Colonic mucosa (tissue), 4 donors: ENCODE measurements at regions not wholly inside any gene's neighbourhood (a gene's known extent, or its start where the extent isn't known, plus 50 kb on each side); places are given as distances from the start of the nearest gene placed in this dataset.
"Not testable (repeated sequence)": the region's sequence is repeated elsewhere in the genome, so short reads cannot be mapped to it uniquely, and the experiment has no call there.

Experiments
- DNase-seq: peaks from one replicate; pipeline ENCODE4 v3.0.0-alpha.2; 2020
- H3K27ac ChIP-seq: fragments of 200-600 bp; one replicate; pipeline ENCODE4 v1.8.0; 2021
- H3K27me3 ChIP-seq: fragments of 200-600 bp; one replicate; pipeline ENCODE4 v1.8.0; 2021
- H3K36me3 ChIP-seq: fragments of 200-600 bp; one replicate; pipeline ENCODE4 v1.8.0; 2021
- H3K4me1 ChIP-seq: fragments of 200-600 bp; one replicate; pipeline ENCODE4 v1.8.0; 2021; ENCODE audit warnings: mild to moderate bottlenecking
- H3K4me3 ChIP-seq: fragments of 200-600 bp; one replicate; pipeline ENCODE4 v1.8.0; 2021
- H3K9ac ChIP-seq, 2 donors: one replicate each; pipeline ENCODE4 v1.7.0; 2013; ENCODE audit warnings: control low read depth in 2 of 2, low read depth in 2 of 2, low read length in 2 of 2
- H3K9me3 ChIP-seq: fragments of 200-600 bp; one replicate; pipeline ENCODE4 v1.8.0; 2021
- intact Hi-C: fragments of 100-400 bp; cut with DNase I; formaldehyde crosslinking; loops from one replicate; pipeline ENCODE4 v1.14.1; 2022
- TF ChIP-seq, protein P1 (sequence below): fragments of 200-600 bp; IDR thresholded peaks from one replicate; pipeline ENCODE4 v1.8.0; 2022; ENCODE audit warnings: antibody characterized with exemption, mild to moderate bottlenecking
- donor health status: healthy.
- donor health status: DM: no; HTN: no; CAD: no.
- donor health status: DM: no; HTN: no; CAD: no.

DNA sequence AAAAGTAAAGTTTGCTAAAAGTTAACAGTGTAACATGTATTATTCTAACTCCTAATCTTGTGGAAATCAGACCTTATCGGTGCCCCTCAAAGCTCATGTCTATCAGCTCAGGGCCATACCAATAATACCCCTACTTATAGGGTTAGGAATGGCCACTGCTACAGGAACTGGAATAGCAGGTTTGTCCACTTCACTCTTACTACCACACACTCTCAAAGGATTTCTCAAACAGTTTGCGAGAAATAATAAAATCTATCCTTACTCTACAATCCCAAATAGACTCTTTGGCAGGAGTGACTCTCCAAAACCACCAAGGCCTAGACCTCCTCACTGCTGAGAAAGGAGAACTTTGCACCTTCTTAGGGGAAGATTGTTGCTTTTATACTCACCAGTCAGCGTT, 1677.7 kb downstream of the OLFM4 start:
- intact Hi-C loops: no loop called here
- H3K9me3 ChIP-seq: no peaks in the 10 kb centered on the region
- TF ChIP-seq, protein P1, sequence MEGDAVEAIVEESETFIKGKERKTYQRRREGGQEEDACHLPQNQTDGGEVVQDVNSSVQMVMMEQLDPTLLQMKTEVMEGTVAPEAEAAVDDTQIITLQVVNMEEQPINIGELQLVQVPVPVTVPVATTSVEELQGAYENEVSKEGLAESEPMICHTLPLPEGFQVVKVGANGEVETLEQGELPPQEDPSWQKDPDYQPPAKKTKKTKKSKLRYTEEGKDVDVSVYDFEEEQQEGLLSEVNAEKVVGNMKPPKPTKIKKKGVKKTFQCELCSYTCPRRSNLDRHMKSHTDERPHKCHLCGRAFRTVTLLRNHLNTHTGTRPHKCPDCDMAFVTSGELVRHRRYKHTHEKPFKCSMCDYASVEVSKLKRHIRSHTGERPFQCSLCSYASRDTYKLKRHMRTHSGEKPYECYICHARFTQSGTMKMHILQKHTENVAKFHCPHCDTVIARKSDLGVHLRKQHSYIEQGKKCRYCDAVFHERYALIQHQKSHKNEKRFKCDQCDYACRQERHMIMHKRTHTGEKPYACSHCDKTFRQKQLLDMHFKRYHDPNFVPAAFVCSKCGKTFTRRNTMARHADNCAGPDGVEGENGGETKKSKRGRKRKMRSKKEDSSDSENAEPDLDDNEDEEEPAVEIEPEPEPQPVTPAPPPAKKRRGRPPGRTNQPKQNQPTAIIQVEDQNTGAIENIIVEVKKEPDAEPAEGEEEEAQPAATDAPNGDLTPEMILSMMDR: no peak
- H3K27ac ChIP-seq: no peak overlapping the region
- H3K36me3 ChIP-seq: no peaks in the 10 kb centered on the region
- H3K9ac ChIP-seq: no peak overlapping the region
- no peak overlapping the region for H3K4me3 ChIP-seq
- no peak for DNase-seq
- H3K4me1 ChIP-seq: no peaks in the 10 kb centered on the region
- no peaks in the 10 kb centered on the region for H3K27me3 ChIP-seq

DNA sequence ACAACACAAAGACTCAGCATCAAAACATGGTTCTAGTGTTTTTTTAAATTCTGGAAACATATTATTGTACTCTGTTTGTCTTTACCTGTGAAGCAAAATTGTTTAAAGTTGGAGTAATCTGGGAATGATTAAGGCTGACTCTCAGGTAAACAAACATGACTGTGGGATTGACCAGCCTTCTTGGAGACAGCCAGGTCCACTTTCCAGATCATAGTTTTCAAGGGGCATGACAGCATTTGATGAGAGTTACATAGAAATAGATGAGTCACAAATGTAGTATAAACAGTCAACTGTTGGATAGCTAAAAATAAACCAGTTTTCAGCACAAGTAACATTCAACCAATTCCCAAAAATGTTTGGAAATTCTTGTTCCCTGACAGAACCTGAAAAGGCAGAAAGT, 1680.9 kb downstream of the OLFM4 start:
- DNase-seq: no peak
- Histone ChIP-seq H3K36me3 (no peaks in the 10 kb centered on the region), H3K27me3 (no peaks in the 10 kb centered on the region), H3K9me3 (no peaks in the 10 kb centered on the region), H3K27ac (no peak overlapping the region), H3K9ac (no peak overlapping the region), H3K4me3 (no peak overlapping the region), H3K4me1 (no peaks in the 10 kb centered on the region)
- TF ChIP-seq, protein P1: no peak
- intact Hi-C loops: no loop called here

DNA sequence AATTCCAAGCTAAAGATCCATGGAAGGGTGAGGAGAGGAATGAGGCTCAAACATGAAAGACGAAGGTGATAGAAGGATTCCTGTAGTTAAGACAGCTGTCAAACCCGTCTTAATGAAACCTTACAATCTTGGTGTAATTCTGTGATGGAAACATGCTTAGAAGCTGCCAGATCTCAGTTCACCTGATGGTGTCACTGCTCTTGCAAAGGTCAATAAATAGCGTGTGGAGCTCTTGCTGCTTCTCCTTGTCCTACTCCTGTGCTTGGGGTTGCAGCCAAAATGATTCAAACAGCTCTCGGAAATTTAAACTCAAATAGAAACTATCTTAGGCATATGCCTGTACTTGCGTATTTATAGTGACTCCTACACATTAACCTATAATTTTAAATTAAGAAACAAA, 1705.0 kb downstream of the OLFM4 start:
- intact Hi-C loops: no loop called here
- TF ChIP-seq, protein P1: no peak
- DNase-seq: no peak

DNA sequence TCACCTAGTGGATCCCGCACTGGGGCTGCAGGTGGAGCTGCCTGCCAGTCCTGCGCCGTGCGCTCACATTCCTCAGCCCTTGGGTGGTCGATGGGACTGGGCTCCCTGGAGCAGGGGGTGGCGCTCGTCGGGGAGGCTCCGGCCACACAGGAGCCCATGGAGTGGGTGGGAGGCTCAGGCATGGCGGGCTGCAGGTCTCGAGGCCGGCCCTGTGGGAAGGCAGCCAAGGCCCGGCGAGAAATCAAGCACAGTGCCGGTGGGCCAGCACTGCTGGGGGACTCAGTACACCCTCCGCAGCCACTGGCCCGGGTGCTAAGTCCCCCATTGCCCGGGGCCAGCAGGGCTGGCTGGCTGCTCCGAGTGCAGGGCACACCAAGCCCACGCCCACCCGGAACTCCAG, 1708.6 kb downstream of the OLFM4 start:
- DNase-seq, H3K36me3 ChIP-seq, intact Hi-C loops, H3K9me3 ChIP-seq, H3K27me3 ChIP-seq, H3K27ac ChIP-seq, H3K4me1 ChIP-seq, H3K4me3 ChIP-seq, H3K9ac ChIP-seq: not testable (repeated sequence)

More for the DNA sequence above, 1705.0 kb downstream of the OLFM4 start:
- Histone ChIP-seq H3K9me3 (no peaks in the 10 kb centered on the region), H3K9ac (no peak overlapping the region), H3K36me3 (no peaks in the 10 kb centered on the region), H3K27ac (no peak overlapping the region), H3K27me3 (no peaks in the 10 kb centered on the region), H3K4me1 (no peaks in the 10 kb centered on the region), H3K4me3 (no peak overlapping the region)

DNA sequence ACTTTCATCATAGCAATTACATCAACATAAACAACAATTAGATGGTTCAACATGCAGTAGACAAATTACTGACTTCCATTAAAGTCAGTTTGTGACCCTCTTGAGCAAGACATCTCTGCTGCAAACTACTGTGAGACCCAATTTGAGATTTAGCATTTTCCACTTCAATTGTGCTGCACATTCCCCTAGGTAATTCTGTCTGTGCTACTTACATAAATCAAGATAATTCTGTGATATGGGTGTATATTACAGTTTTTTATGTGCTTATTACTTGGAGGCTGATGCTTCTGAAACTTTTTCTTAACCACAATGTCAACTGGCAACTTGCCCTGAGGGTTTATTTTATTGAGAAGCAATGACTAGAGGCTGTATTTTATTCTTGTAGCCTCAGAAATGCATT, 1714.4 kb downstream of the OLFM4 start:
- intact Hi-C loops: no loop called here
- no peaks in the 10 kb centered on the region for H3K4me1 ChIP-seq
- DNase-seq: no peak
- H3K36me3 ChIP-seq: no peaks in the 10 kb centered on the region
- no peak overlapping the region for H3K4me3 ChIP-seq
- H3K27me3 ChIP-seq: no peaks in the 10 kb centered on the region
- H3K9ac ChIP-seq: no peak overlapping the region
- no peaks in the 10 kb centered on the region for H3K9me3 ChIP-seq
- no peak overlapping the region for H3K27ac ChIP-seq
- TF ChIP-seq, protein P1: no peak

DNA sequence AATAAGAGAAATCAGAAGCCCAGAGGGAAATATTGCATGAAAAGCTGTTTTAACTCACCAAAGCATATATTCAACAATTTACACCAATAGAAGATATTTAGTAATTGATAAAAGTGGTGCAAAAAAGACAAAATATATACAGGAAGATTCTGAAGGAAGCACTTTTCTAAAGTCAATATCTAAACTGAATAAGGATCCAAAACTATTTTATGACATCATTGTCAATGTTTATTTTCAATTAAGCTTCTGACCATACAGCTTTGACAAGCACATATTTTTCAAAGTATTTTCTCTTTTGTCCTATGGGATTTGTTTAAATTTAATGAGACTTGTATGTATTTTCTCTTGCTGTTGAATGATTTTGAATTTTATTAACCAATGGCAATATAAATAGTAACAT, 1716.1 kb downstream of the OLFM4 start:
- intact Hi-C loops: no loop called here

More for the DNA sequence above, 1716.1 kb downstream of the OLFM4 start:
- no peak for DNase-seq
- Histone ChIP-seq H3K4me1 (no peaks in the 10 kb centered on the region), H3K27me3 (no peaks in the 10 kb centered on the region), H3K4me3 (no peak overlapping the region), H3K9me3 (no peaks in the 10 kb centered on the region), H3K9ac (no peak overlapping the region), H3K36me3 (no peaks in the 10 kb centered on the region), H3K27ac (no peak overlapping the region)
- TF ChIP-seq, protein P1: no peak
